NCI-H146 treated with DMSO at 0.1 percent for 48 hours (cell line): ENCODE measurements at regions not wholly inside any gene's neighbourhood (a gene's known extent, or its start where the extent isn't known, plus 50 kb on each side); places are given as distances from the start of the nearest gene placed in this dataset.

ENCODE experiments used
- DNase-seq: peaks from one replicate; lab custom pipeline; 2025; ENCODE audit not compliant: unreplicated experiment; lab: John Stamatoyannopoulos, UW

DNA sequence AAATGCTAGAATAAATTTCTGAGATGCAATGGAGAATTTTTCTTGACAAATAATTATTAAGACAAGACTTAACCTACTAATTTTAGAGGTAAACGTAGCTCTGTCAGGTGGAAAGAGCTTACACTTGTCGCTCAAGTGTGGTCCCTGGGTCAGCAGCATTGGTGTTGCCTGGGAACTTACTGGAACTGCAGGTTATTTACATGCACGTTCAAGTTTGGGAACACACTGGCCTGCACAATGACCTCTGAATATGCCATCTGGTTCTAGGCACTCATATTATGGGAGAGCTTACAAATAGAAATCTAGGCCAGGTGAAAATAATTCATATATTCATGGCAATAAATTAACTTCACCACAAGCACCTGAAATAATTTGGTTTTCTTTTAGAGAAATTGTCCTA is 88.5 kb upstream of the BCL9 start:
- no peak for DNase-seq

DNA sequence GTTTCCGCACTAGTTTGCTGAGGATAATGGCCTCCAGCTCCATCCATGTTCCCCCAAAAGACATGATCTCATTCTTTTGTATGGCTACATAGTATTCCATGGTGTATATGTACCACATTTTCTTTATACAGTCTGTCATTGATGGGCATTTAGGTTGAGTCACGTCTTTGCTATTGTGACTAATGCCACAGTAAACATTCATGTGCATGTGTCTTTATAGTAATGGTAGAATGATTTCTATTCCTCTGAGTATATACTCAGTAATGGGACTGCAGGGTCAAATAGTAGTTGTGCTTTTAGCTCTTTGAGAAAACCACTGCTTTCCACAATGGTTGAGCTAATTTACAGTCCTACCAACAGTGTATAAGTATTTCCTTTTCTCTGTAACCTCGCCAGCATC is 78.3 kb upstream of the BCL9 start:
- DNase-seq: no peak

DNA sequence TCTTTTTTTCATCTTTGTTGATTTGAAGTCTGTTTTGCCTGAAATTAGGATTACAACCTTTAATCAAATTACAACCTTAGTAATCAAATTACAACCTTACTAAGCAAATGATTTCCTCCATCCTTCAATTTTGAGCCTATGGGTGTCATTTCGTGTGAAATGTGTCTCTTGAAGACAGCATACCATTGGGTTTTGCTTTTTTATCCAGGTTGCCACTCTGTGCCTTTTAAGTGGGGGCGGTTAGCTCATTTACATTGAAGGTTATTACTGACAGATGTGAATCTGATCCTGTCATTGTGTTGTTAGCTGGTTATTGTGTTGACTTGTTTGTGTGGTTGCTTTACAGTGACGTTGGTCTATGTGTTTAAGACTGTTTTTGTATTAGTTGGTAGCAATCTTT is 74.8 kb upstream of the BCL9 start:
- no peak for DNase-seq

GRCh38 chr1:147470079-147470478 is 71.2 kb upstream of the BCL9 start:
- DNase-seq: no peak

- no peak for DNase-seq
Measured at GRCh38 chr1:147472489-147472888, 68.8 kb upstream of the BCL9 start.

- DNase-seq: no peak
Measured at GRCh38 chr1:147472966-147473732, 68.2 kb upstream of the BCL9 start.

GRCh38 chr1:147473733-147474049 is 67.6 kb upstream of the BCL9 start:
- DNase-seq: no peak

DNA sequence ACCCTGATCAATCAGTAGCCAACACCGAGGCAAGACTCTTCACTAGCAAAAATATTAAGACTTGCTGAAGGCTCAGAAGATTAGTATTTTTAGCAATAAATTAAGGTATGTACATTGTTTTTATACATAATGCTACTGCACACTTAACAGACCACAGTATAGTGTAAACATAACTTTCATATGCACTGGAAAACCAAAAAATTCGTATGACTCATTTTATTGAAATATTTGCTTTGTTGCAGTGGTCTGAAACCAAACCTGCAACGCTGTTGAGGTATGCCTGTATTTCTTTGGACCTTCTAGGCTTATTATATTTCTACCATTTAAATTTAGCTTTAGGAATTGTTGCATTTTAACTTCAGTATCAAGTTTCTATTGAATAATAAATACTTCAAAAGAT is 65.8 kb upstream of the BCL9 start:
- DNase-seq: no peak

DNA sequence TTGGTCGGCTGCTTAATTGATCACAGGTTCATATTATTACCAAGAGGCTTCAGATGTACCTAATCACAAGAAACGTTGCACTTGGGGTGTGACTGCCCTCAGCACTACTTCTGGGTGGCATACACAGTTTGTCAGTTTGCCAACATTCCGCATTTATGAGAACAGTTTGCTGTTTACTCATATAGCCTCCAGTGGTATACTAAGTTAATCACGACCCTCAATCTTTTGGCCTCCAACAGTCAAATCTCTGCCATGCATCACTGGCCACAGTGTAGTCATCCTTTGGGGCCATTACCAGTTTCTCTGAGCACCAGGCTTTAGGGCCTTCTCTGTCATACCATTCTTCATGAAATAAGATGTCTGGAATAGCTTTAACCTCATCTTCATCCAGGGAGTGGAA is 62.8 kb upstream of the BCL9 start:
- DNase-seq: no peak

GRCh38 chr1:147479864-147480564 is 61.3 kb upstream of the BCL9 start:
- DNase-seq: no peak

DNA sequence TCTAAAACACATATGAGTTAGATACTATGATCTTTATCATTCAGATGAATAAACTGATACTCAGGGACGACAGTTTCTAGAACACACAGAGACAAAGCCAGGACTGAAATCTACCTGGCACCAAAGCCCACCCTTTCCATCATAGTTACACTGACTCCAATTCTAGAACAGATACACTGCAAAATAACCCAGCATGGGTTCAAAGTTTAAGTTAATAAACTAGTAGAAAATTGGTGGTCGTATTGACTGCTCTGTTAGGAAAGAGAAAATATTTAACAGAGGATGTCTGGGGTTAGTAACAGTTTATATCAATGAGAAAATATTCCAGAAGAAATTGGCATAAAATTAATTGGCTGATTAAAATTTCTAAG is 60.8 kb upstream of the BCL9 start:
- no peak for DNase-seq

- no peak for DNase-seq
Measured at GRCh38 chr1:147486876-147487656, 54.2 kb upstream of the BCL9 start.

- no peak for DNase-seq
Measured at GRCh38 chr1:147491098-147491497, 50.2 kb upstream of the BCL9 start.
